Loucy (cell line): ENCODE measurements at regions not wholly inside any gene's neighbourhood (a gene's known extent, or its start where the extent isn't known, plus 50 kb on each side); places are given as distances from the start of the nearest gene placed in this dataset.

Source experiments
- H2AFZ ChIP-seq: fragments of 200-600 bp; sonication (generic); 2 replicates; pipeline ENCODE4 v1.6.0; 2016; ENCODE audit warnings: antibody characterized with exemption, mild to moderate bottlenecking, low read length, moderate library complexity
- H3F3A ChIP-seq: fragments of 200-600 bp; 2 replicates; pipeline ENCODE4 v1.6.0; 2016; ENCODE audit warnings: antibody characterized with exemption, low read depth, mild to moderate bottlenecking
- H3K27me3 ChIP-seq: fragments of 200-600 bp; sonication (generic); 2 replicates; pipeline ENCODE4 v1.6.1; 2014; ENCODE audit warnings: low read length, mild to moderate bottlenecking; ENCODE audit not compliant: insufficient read depth, poor library complexity, severe bottlenecking
- H3K36me3 ChIP-seq: fragments of 200-600 bp; sonication (generic); 2 replicates; pipeline ENCODE4 v1.6.1; 2016; ENCODE audit warnings: low read length; ENCODE audit not compliant: insufficient read depth
- H3K4me1 ChIP-seq: fragments of 200-600 bp; sonication (generic); 2 replicates; pipeline ENCODE4 v1.5.1; 2014; ENCODE audit warnings: low read length, mild to moderate bottlenecking; ENCODE audit not compliant: insufficient read depth, poor library complexity, severe bottlenecking
- H3K4me2 ChIP-seq: fragments of 200-600 bp; sonication (generic); 2 replicates; pipeline ENCODE4 v1.6.0; 2014; ENCODE audit warnings: antibody characterized with exemption, low read length, low read depth, mild to moderate bottlenecking; ENCODE audit not compliant: poor library complexity, severe bottlenecking
- H3K4me3 ChIP-seq: fragments of 200-600 bp; sonication (generic); 2 replicates; pipeline ENCODE4 v1.5.1; 2014; ENCODE audit warnings: low read length, mild to moderate bottlenecking, mixed read lengths; ENCODE audit not compliant: poor library complexity, severe bottlenecking
- H3K79me2 ChIP-seq: fragments of 200-600 bp; sonication (generic); 2 replicates; pipeline ENCODE4 v1.6.1; 2014; ENCODE audit warnings: low read length; ENCODE audit not compliant: insufficient read depth
- H3K9ac ChIP-seq: fragments of 200-600 bp; sonication (generic); 2 replicates; pipeline ENCODE4 v1.6.0; 2014; ENCODE audit warnings: mild to moderate bottlenecking, low read depth, low read length, moderate library complexity; ENCODE audit not compliant: poor library complexity, severe bottlenecking
- H3K9me2 ChIP-seq: fragments of 200-600 bp; sonication (generic); replicated peaks from 2 replicates; pipeline ENCODE4 v1.6.1; 2016; ENCODE audit warnings: low read depth, low read length, mixed read lengths
- H3K9me3 ChIP-seq: fragments of 200-600 bp; sonication (generic); 2 replicates; pipeline ENCODE4 v1.6.1; 2014; ENCODE audit warnings: mild to moderate bottlenecking, antibody characterized with exemption, low read length, low read depth; ENCODE audit not compliant: insufficient read depth
- H4K20me1 ChIP-seq: fragments of 200-600 bp; sonication (generic); 2 replicates; pipeline ENCODE4 v1.6.0; 2014; ENCODE audit warnings: antibody characterized with exemption, low read length, mild to moderate bottlenecking; ENCODE audit not compliant: insufficient read depth, poor library complexity, severe bottlenecking
- EZH2phosphoT487 ChIP-seq: fragments of 200-600 bp; IDR thresholded peaks from 2 replicates; pipeline ENCODE4 v1.6.1; 2018; ENCODE audit warnings: antibody characterized with exemption, mild to moderate bottlenecking, moderate library complexity, borderline replicate concordance
- TF ChIP-seq, protein P1 (sequence below): fragments of 200-600 bp; sonication (generic); conservative IDR thresholded peaks from 2 replicates; pipeline ENCODE4 v1.5.1; 2014; ENCODE audit warnings: mild to moderate bottlenecking, antibody characterized with exemption, low read length

DNA sequence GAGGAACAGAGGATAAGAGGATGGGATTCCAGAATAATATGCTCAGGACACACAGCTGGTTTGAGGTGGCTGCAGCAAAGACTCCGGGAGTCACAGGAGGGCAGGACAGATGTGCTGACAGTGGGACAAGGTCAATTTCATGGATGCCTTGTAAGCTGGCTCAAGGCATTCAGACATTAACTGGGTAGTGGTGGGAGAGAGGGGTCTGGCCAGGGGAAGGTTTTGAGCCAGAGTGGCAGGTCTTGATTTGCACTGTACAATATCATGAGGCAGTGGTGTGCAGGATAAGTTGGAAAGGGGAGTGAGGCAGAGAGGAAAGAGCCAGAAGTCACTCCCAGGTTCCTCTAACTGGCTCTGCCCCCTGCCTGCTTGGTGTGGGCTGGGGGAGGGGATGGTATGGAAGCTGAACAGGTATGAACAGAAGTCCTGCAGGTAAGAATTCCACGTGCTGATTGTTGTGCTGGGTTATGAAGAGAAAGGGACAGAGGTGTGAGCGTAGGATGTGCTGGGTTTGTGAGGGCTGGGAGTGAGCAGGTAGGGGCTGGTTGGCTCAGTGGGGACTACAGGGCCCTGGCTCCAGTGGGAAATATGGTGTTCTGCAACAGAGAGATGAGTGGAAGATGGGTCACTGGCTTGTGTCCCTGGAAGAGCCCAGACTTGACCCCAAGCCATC, 141.7 kb upstream of the COPS8 start:
- H4K20me1 ChIP-seq: no peaks in the 10 kb centered on the region
- H3K27me3 ChIP-seq: no peaks in the 10 kb centered on the region
- no peak overlapping the region for H2AFZ ChIP-seq
- no peaks in the 10 kb centered on the region for H3K79me2 ChIP-seq
- H3K4me3 ChIP-seq: no peak overlapping the region
- TF ChIP-seq, protein P1, sequence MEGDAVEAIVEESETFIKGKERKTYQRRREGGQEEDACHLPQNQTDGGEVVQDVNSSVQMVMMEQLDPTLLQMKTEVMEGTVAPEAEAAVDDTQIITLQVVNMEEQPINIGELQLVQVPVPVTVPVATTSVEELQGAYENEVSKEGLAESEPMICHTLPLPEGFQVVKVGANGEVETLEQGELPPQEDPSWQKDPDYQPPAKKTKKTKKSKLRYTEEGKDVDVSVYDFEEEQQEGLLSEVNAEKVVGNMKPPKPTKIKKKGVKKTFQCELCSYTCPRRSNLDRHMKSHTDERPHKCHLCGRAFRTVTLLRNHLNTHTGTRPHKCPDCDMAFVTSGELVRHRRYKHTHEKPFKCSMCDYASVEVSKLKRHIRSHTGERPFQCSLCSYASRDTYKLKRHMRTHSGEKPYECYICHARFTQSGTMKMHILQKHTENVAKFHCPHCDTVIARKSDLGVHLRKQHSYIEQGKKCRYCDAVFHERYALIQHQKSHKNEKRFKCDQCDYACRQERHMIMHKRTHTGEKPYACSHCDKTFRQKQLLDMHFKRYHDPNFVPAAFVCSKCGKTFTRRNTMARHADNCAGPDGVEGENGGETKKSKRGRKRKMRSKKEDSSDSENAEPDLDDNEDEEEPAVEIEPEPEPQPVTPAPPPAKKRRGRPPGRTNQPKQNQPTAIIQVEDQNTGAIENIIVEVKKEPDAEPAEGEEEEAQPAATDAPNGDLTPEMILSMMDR: no peak
- TF ChIP-seq EZH2phosphoT487: no peak
- no peaks in the 10 kb centered on the region for H3F3A ChIP-seq
- H3K36me3 ChIP-seq: no peaks in the 10 kb centered on the region
- no peaks in the 10 kb centered on the region for H3K9me3 ChIP-seq
- H3K4me2 ChIP-seq: no peak overlapping the region
- no peak overlapping the region for H3K9ac ChIP-seq
- H3K9me2 ChIP-seq: no peaks in the 10 kb centered on the region
- H3K4me1 ChIP-seq: no peaks in the 10 kb centered on the region

DNA sequence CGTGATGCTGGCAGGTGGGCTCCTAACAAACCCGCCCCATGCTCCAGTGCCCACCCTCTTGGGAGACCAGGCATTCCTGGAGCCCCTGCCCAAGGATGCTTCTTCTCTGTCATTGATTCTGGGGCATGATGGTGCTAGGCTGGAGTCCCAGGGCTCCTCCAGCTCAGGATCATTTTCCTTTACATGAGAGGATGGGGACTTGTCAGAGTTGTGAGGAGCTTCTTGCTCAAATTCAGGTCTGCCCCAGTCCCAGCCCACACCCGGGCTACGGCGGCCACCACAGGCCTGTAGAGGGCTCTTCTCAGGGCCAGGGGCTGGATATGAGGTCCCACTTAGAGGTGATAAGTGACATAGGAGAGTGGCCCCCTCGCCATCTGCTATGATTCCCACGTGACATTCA, 141.1 kb upstream of the COPS8 start:
- Histone ChIP-seq H3K9me2 (no peaks in the 10 kb centered on the region), H3K4me2 (no peak overlapping the region), H4K20me1 (no peaks in the 10 kb centered on the region), H2AFZ (no peak overlapping the region), H3K79me2 (no peaks in the 10 kb centered on the region), H3K36me3 (no peaks in the 10 kb centered on the region), H3F3A (no peaks in the 10 kb centered on the region), H3K27me3 (no peaks in the 10 kb centered on the region), H3K9me3 (no peaks in the 10 kb centered on the region), H3K9ac (no peak overlapping the region), H3K4me3 (no peak overlapping the region), H3K4me1 (no peaks in the 10 kb centered on the region)
- TF ChIP-seq EZH2phosphoT487: no peak
- TF ChIP-seq, protein P1: no peak

DNA sequence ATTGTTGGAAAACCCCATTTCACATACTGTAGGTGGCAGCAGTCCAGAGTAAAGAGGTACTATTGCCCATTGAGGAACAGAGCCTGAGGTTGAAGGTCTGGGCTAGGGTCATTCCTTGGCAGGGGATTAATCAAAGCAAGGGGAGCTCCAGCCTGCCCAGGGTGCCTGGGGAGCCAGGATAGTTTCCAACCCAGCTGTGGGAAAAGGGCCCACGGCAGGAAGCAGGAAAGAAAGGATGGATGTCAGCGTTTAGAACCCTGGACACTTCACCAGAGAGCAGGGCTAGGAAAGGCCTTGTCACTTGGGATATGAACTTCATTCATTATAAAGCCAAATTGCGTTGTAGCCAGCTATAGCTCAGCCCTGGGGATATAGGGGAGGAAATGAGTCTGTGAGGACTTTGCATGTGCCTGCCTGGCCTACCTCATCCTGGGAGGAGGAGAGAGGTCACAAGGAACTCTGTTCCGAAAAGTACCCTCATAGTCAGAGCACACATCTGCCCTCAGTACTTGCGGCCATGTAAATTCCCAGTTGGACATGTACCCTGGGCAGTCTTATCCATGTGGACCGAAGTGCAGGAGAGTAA, 140.2 kb upstream of the COPS8 start:
- Histone ChIP-seq H3K4me2 (no peak overlapping the region), H3K9me3 (no peaks in the 10 kb centered on the region), H3K4me1 (no peaks in the 10 kb centered on the region), H3K4me3 (no peak overlapping the region), H3K27me3 (no peaks in the 10 kb centered on the region), H3K36me3 (no peaks in the 10 kb centered on the region), H2AFZ (no peak overlapping the region), H3F3A (no peaks in the 10 kb centered on the region), H4K20me1 (no peaks in the 10 kb centered on the region), H3K79me2 (no peaks in the 10 kb centered on the region), H3K9ac (no peak overlapping the region), H3K9me2 (no peaks in the 10 kb centered on the region)
- TF ChIP-seq EZH2phosphoT487: no peak
- TF ChIP-seq, protein P1: no peak
